AG04449 (cell line): ENCODE measurements at regions not wholly inside any gene's neighbourhood (a gene's known extent, or its start where the extent isn't known, plus 50 kb on each side); places are given as distances from the start of the nearest gene placed in this dataset.
"Not testable (repeated sequence)": the region's sequence is repeated elsewhere in the genome, so short reads cannot be mapped to it uniquely, and the experiment has no call there.

Experiments used
- CTCF ChIA-PET: fragments of 350-600 bp; formaldehyde crosslinking; extraction: SDS; loops from one replicate; lab custom pipeline; 2021; ENCODE audit warnings: antibody characterized with exemption; lab: Yijun Ruan, JAX
- POLR2A ChIA-PET: fragments of 400-600, 350-600 bp; formaldehyde crosslinking; extraction: SDS; loops from one replicate; lab custom pipeline; 2020; ENCODE audit warnings: antibody characterized with exemption, inconsistent platforms; lab: Yijun Ruan, JAX
- DNase-seq: peaks from one replicate; pipeline ENCODE4 v3.0.0-alpha.2; 2010; ENCODE audit warnings: low read depth, low spot score
- H3K4me3 ChIP-seq: 2 replicates; pipeline ENCODE4 v1.5.1; 2011; ENCODE audit warnings: low read depth, mild to moderate bottlenecking, control low read depth, low read length
- TF ChIP-seq, protein P1 (sequence below): IDR thresholded peaks from one replicate; pipeline ENCODE4 v1.5.1; 2011; ENCODE audit warnings: mild to moderate bottlenecking, moderate library complexity, low read length, control low read depth, inconsistent platforms; ENCODE audit not compliant: insufficient read depth; ENCODE audit errors: missing control alignments

DNA sequence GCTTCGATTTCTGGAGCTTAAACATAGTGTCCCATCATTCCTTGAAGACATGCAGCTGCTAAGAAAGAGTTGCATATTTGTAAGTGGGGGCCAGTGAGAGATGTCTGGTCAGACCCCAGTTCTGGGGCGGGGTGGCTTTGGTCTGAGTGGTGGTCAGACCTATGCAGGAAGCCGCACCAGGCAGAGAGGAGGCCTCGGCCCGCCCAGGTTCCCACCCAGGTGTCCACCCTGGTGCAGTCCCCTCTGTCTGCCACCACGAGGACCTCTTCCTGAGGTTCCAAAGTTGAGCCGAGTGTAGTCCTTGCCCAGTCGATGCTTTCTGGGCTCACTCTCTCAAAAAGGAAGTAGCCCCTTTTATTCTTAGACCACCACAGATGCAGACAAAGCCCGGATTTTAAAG, 122.6 kb upstream of the DLG1 start:
- ChIA-PET POLR2A (no interaction called here), CTCF (no interaction called here)
- DNase-seq = no peak
- H3K4me3 ChIP-seq = no peak overlapping the region
- TF ChIP-seq, protein P1, sequence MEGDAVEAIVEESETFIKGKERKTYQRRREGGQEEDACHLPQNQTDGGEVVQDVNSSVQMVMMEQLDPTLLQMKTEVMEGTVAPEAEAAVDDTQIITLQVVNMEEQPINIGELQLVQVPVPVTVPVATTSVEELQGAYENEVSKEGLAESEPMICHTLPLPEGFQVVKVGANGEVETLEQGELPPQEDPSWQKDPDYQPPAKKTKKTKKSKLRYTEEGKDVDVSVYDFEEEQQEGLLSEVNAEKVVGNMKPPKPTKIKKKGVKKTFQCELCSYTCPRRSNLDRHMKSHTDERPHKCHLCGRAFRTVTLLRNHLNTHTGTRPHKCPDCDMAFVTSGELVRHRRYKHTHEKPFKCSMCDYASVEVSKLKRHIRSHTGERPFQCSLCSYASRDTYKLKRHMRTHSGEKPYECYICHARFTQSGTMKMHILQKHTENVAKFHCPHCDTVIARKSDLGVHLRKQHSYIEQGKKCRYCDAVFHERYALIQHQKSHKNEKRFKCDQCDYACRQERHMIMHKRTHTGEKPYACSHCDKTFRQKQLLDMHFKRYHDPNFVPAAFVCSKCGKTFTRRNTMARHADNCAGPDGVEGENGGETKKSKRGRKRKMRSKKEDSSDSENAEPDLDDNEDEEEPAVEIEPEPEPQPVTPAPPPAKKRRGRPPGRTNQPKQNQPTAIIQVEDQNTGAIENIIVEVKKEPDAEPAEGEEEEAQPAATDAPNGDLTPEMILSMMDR = no peak

DNA sequence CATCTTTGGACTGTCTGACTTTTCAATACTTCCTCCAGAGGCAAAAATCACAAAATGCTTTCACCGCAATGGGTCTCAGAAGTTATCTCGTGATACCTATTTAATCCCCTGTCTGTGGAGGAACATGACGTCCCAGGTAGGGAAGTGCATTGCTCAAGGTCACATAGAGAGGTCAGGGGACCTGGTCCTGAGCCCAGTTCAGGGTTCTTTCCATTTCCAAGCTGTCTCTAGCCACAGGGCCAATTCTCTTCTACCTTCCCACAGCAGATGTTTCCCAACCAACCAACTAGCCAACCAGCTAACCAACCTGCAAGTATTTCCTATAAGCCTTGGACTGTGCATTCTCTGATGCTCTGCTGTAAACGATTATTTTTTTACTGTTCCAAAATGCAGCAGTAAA, 122.2 kb upstream of the DLG1 start:
- ChIA-PET POLR2A (no interaction called here), CTCF (no interaction called here)
- TF ChIP-seq, protein P1 = no peak
- DNase-seq = no peak
- no peak overlapping the region for H3K4me3 ChIP-seq

DNA sequence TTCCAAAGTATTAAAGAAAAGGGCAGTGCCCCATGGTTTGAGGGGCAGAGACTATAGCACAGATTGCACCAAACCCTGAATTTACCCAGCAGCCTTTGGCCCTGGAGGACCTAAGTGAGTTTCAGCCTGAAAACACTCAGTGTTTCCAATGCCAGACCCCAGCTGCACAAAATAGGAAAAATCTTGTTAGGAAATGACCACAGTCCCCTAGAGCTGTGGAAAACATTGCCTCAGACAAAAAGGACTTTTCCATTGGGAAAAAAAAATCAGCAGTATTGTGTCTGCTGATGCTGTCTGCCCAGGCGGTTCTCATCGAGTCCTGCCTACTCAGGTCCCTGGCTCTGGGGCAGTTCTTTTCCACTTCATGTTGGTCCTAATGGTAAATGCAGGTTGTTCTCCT, 121.7 kb upstream of the DLG1 start:
- no peak for DNase-seq
- TF ChIP-seq, protein P1 = no peak
- no peak overlapping the region for H3K4me3 ChIP-seq
- ChIA-PET CTCF (no interaction called here), POLR2A (no interaction called here)

DNA sequence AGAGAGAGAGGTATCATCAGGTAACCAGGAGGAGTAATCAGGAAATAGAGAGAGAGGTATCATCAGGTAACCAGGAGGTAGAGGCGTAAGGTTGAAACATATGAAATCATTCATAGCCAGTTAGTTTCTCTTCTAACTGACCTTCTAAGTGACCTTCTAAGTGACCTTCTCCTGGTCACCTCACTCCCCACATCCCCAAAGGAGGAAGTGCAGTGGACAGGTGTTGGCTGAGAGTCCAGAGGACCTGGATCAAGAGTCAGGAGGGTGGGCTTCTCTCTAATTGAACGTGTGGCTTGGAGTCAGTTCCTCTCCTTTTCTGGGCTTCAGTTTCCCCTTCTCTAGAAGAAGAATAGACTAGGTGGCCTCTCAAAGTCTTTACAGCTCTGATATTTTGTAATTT, 121.3 kb upstream of the DLG1 start:
- ChIA-PET POLR2A (no interaction called here), CTCF (no interaction called here)
- DNase-seq = no peak
- no peak overlapping the region for H3K4me3 ChIP-seq
- TF ChIP-seq, protein P1 = no peak

DNA sequence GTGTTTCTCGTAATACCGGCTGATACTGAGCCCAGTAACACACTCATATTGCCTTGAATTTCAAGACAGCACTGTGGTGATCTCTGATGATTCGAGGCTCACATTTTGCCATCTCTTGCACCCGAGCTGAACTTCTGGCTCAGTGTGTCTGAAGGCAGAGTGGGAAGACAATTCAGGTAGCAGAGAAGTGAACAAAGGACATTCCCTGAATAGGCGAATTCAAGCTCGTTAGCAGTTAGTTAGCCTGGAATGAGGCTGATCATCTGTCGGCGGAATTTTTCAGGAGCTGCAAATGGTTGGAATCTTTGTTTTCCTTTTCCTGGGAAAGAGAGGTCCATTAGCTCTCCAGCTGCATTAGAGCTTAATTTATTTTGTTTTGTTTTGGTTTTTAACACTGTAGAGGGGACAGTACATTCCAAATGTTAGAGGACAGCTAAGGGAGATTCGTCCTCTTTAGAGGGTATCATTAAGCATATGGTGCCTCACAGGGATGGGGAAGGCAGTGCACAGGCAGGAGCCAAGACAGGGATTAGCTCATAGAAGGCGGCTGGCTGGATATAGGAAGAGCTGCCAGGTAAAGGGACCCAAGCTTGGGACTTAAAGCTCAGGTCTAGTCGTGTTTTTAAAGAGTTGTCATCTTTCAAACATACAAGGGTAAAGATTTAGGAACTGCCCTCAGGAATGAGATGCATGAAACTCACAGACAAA, 119.7 kb upstream of the DLG1 start:
- POLR2A ChIA-PET = no interaction called here
- no peak overlapping the region for H3K4me3 ChIP-seq
- DNase-seq = no peak
- CTCF ChIA-PET = interaction anchor here (0.8 to 1.2 kb wide), 4 partner anchors 9 to 28 kb away, joined by 3 read pairs; no protein-coding TSS in a partner anchor
- TF ChIP-seq, protein P1 = no peak

DNA sequence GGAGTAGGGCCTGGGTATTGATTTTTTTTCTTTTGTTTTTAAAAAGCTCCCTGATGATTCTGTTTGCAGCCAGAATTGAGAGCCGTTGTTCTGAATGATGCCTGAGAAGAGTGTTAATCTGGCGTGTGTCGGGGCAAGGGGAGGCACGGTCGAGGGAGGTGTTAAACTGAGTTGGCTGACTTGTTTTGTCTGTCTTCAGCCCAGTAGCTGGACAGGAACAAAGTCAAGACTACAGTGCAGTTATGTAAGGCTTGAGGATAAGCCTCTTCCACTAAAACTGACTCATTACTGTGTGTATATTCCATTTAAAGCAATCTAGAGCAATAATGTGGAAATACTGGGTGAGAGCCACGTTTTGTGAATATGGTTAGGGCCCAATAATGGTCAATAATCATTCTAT, 119.0 kb upstream of the DLG1 start:
- no peak for DNase-seq
- ChIA-PET CTCF (interaction anchor here (0.9 to 1.2 kb wide), 3 partner anchors 9 to 29 kb away, joined by 3 read pairs; no protein-coding TSS in a partner anchor), POLR2A (no interaction called here)
- TF ChIP-seq, protein P1 = no peak
- H3K4me3 ChIP-seq = no peak overlapping the region

DNA sequence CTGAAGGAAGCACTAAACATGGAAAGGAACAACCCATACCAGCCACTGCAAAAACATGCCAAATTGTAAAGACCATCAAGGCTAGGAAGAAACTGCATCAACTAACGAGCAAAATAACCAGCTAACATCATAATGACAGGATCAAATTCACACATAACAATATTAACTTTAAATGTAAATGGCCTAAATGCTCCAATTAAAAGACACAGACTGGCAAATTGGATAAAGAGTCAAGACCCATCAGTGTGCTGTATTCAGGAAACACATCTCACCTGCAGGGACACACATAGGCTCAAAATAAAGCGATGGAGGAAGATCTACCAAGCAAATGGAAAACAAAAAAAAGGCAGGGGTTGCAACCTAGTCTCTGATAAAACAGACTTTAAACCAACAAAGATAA, 113.5 kb upstream of the DLG1 start:
- CTCF ChIA-PET, POLR2A ChIA-PET: not testable (repeated sequence)

DNA sequence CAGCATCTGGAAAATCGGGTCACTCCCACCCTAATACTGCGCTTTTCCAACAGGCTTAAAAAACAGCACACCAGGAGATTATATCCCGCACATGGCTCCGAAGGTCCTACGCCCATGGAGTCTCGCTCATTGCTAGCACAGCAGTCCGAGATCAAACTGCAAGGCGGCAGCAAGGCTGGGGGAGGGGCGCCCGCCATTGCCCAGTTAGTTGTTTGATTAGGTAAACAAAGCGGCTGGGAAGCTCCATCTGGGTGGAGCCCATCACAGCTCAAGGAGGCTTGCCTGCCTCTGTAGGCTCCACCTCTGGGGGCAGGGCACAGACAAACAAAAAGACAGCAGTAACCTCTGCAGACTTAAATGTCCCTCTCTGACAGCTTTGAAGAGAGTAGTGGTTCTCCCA, 111.8 kb upstream of the DLG1 start:
- CTCF ChIA-PET, DNase-seq, H3K4me3 ChIP-seq, POLR2A ChIA-PET: not testable (repeated sequence)

More for the DNA sequence above, 113.5 kb upstream of the DLG1 start:
- H3K4me3 ChIP-seq, DNase-seq: not testable (repeated sequence)
